CD14-positive monocyte (primary cell): ENCODE measurements at regions not wholly inside any gene's neighbourhood (a gene's known extent, or its start where the extent isn't known, plus 50 kb on each side); places are given as distances from the start of the nearest gene placed in this dataset.

Experiments used
- DNase-seq, 3 donors: peaks; one replicate each; pipeline ENCODE4 v3.0.0-alpha.2; 2011 to 2022
- H2AFZ ChIP-seq: 2 replicates; pipeline ENCODE4 v1.6.0; 2012; ENCODE audit warnings: mild to moderate bottlenecking, low read depth, low read length, inconsistent platforms; ENCODE audit not compliant: insufficient read depth, poor library complexity, severe bottlenecking
- H3K27ac ChIP-seq, 2 donors: 1 replicate in 1 of 2; 2 replicates in 1 of 2; pipeline ENCODE4 v1.5.1; 2012 to 2013; ENCODE audit warnings: low read length in 2 of 2, control low read depth in 1 of 2, inconsistent platforms in 1 of 2, low read depth in 1 of 2, mild to moderate bottlenecking in 1 of 2
- H3K27me3 ChIP-seq, 2 donors: one replicate each; pipeline versions ENCODE4 v1.6.0 to v1.6.1; 2011 to 2013; ENCODE audit warnings: low read length in 2 of 2; ENCODE audit not compliant: control insufficient read depth in 2 of 2, insufficient read depth in 2 of 2
- H3K36me3 ChIP-seq, 2 donors: replicated peaks in 1 of 2; 1 replicate in 1 of 2; 2 replicates in 1 of 2; pipeline versions ENCODE4 v1.5.1 to v1.6.1; 2012 to 2013; ENCODE audit warnings: low read length in 2 of 2, control low read depth in 1 of 2, inconsistent platforms in 1 of 2, mild to moderate bottlenecking in 1 of 2; ENCODE audit not compliant: insufficient read depth in 2 of 2, control insufficient read depth in 1 of 2
- H3K4me1 ChIP-seq, 2 donors: 1 replicate in 1 of 2; 2 replicates in 1 of 2; pipeline versions ENCODE4 v1.5.1 to v1.6.1; 2012 to 2013; ENCODE audit warnings: low read length in 2 of 2, control low read depth in 1 of 2, inconsistent platforms in 1 of 2, mild to moderate bottlenecking in 1 of 2, moderate library complexity in 1 of 2; ENCODE audit not compliant: insufficient read depth in 2 of 2, control insufficient read depth in 1 of 2
- H3K4me2 ChIP-seq: replicated peaks from 2 replicates; pipeline ENCODE3; 2012; ENCODE audit warnings: low read length, moderate library complexity, mild to moderate bottlenecking; ENCODE audit not compliant: poor library complexity, severe bottlenecking; ENCODE audit errors: extremely low read depth
- H3K4me3 ChIP-seq, 3 experiments: fragments of 200-600 bp in 1 of 3; sonication (generic) in 1 of 3; replicated peaks in 1 of 3; 1 replicate in 2 of 3; 2 replicates in 1 of 3; pipeline ENCODE4 v1.5.1; 2011 to 2013; ENCODE audit warnings: low read length in 3 of 3, mild to moderate bottlenecking in 3 of 3, control low read depth in 2 of 3, low read depth in 2 of 3, inconsistent platforms in 1 of 3, moderate library complexity in 1 of 3
- H3K79me2 ChIP-seq: 2 replicates; pipeline ENCODE4 v1.6.0; 2012; ENCODE audit warnings: mild to moderate bottlenecking, control low read depth, inconsistent platforms, low read length, moderate library complexity; ENCODE audit not compliant: insufficient read depth
- H3K9ac ChIP-seq: 2 replicates; pipeline ENCODE4 v1.6.0; 2017; ENCODE audit warnings: low read length, mild to moderate bottlenecking; ENCODE audit not compliant: insufficient read depth, poor library complexity, severe bottlenecking
- H3K9me3 ChIP-seq, 2 donors: replicated peaks in 1 of 2; 1 replicate in 1 of 2; 2 replicates in 1 of 2; pipeline versions ENCODE4 v1.5.1 to v1.6.1; 2012 to 2013; ENCODE audit warnings: low read length in 2 of 2, control low read depth in 1 of 2; ENCODE audit not compliant: control insufficient read depth in 1 of 2, insufficient read depth in 1 of 2
- H4K20me1 ChIP-seq: 2 replicates; pipeline ENCODE4 v1.6.0; 2012; ENCODE audit warnings: mild to moderate bottlenecking, low read length, control low read depth, moderate library complexity; ENCODE audit not compliant: insufficient read depth
- H3K27ac Mint-ChIP-seq, 7 donors: one replicate each; pipeline ENCODE4 v1.8.0; 2020; ENCODE audit warnings: mild to moderate bottlenecking in 7 of 7, mixed read lengths in 7 of 7, moderate library complexity in 6 of 7, inconsistent platforms in 2 of 7
- H3K27me3 Mint-ChIP-seq, 3 donors: one replicate each; pipeline ENCODE4 v1.8.0; 2021 to 2022; ENCODE audit warnings: low read depth in 3 of 3, mild to moderate bottlenecking in 3 of 3, mixed read lengths in 3 of 3, moderate library complexity in 3 of 3, inconsistent platforms in 1 of 3
- H3K36me3 Mint-ChIP-seq, 2 donors: one replicate each; pipeline ENCODE4 v1.8.0; 2020; ENCODE audit warnings: mixed read lengths in 2 of 2, inconsistent platforms in 1 of 2, mild to moderate bottlenecking in 1 of 2
- H3K4me1 Mint-ChIP-seq: one replicate; pipeline ENCODE4 v1.8.0; 2020; ENCODE audit warnings: mild to moderate bottlenecking, mixed read lengths
- H3K4me3 Mint-ChIP-seq, 2 donors: one replicate each; pipeline ENCODE4 v1.8.0; 2020; ENCODE audit warnings: mild to moderate bottlenecking in 2 of 2, mixed read lengths in 2 of 2, moderate library complexity in 1 of 2
- H3K9me3 Mint-ChIP-seq, 7 donors: one replicate each; pipeline ENCODE4 v1.8.0; 2020 to 2022; ENCODE audit warnings: mixed read lengths in 7 of 7, mild to moderate bottlenecking in 6 of 7, moderate library complexity in 6 of 7, inconsistent platforms in 2 of 7
- WGBS: methylation state at CpG from one replicate; pipeline ENCODE4 v1.1.5; 2013; ENCODE audit warnings: missing lambda C conversion rate; ENCODE audit not compliant: insufficient coverage; 5-methylcytosine and 5-hydroxymethylcytosine counted together
- intact Hi-C, 2 donors: fragments of 100-400 bp; cut with micrococcal nuclease; formaldehyde crosslinking; loops; one replicate each; pipeline versions ENCODE4 v1.15.0 to v1.15.1; 2023
- TF ChIP-seq, protein P1 (sequence below): fragments of 200-600 bp; IDR thresholded peaks from one replicate; pipeline ENCODE4 v1.8.0; 2022; ENCODE audit warnings: antibody characterized with exemption, mild to moderate bottlenecking

DNA sequence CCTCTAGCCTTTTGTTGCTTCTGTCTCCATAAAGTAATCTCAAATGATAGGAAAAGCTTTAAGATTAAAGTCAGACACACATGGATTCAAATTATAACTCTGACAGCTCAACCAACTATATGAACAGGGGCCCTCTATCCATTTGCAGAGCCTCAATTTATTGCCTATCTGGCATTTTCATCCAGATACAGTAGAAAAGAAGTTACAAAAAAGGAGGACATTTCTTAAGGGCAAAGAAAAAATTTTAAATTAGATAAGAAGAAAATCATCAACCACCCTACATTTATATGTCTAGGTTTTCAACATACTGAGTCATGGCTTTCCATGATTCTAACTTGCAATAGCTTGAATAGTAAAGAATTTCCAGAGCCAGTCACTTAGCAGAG, 567.2 kb downstream of the CAAP1 start:
- Histone ChIP-seq H4K20me1 (no peaks in the 10 kb centered on the region), H3K36me3 (no peaks in the 10 kb centered on the region), H2AFZ (no peak overlapping the region), H3K4me2 (no peak overlapping the region), H3K4me1 (no peaks in the 10 kb centered on the region), H3K4me3 (no peak overlapping the region), H3K9me3 (no peaks in the 10 kb centered on the region), H3K9ac (no peak overlapping the region), H3K79me2 (no peaks in the 10 kb centered on the region), H3K27ac (no peak overlapping the region), H3K27me3 (no peaks in the 10 kb centered on the region)
- H3K27me3 Mint-ChIP-seq, result no peaks in the 10 kb centered on the region
- TF ChIP-seq, protein P1, sequence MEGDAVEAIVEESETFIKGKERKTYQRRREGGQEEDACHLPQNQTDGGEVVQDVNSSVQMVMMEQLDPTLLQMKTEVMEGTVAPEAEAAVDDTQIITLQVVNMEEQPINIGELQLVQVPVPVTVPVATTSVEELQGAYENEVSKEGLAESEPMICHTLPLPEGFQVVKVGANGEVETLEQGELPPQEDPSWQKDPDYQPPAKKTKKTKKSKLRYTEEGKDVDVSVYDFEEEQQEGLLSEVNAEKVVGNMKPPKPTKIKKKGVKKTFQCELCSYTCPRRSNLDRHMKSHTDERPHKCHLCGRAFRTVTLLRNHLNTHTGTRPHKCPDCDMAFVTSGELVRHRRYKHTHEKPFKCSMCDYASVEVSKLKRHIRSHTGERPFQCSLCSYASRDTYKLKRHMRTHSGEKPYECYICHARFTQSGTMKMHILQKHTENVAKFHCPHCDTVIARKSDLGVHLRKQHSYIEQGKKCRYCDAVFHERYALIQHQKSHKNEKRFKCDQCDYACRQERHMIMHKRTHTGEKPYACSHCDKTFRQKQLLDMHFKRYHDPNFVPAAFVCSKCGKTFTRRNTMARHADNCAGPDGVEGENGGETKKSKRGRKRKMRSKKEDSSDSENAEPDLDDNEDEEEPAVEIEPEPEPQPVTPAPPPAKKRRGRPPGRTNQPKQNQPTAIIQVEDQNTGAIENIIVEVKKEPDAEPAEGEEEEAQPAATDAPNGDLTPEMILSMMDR, result no peak
- no peaks in the 10 kb centered on the region for H3K4me1 Mint-ChIP-seq
- no peak for DNase-seq
- intact Hi-C loops, result no loop called here
- H3K9me3 Mint-ChIP-seq, result no peaks in the 10 kb centered on the region
- no peak overlapping the region for H3K4me3 Mint-ChIP-seq
- H3K27ac Mint-ChIP-seq, result no peak overlapping the region
- no peaks in the 10 kb centered on the region for H3K36me3 Mint-ChIP-seq

DNA sequence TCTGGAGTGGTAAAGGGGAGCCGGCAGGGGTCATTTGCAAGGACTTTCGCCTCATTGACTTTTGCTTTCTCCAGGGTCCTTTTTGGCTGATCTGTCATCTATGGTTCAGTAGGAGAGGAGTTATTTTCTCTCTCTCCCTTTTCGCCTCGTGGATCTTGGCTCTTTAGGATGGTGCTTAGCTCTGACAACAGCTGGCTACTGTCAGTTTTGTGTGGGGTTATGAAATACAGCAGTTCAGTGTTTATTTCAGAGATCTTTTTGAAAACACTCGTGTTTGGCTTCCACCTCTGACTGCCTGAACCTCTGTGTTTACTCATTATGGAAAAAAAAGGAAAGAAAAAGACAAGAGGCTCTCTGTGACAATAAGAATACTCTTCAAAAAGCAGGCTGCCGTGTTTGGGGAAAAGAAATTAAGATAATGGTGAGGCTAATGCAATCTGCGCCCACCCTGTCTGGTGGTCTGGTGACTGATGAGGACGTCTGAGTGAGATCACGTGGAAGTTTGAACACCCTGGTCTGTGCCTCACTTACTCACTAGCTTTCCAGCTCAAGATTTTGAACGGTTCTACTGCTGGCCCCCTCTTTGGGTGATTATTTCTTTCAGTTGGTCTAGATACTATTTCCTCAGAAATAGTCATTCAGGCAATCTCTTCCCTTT, 567.7 kb downstream of the CAAP1 start:
- no peak for DNase-seq
- Mint-ChIP-seq H3K36me3 (no peaks in the 10 kb centered on the region), H3K9me3 (no peaks in the 10 kb centered on the region), H3K4me1 (no peaks in the 10 kb centered on the region), H3K4me3 (no peak overlapping the region), H3K27ac (no peak overlapping the region), H3K27me3 (no peaks in the 10 kb centered on the region)
- intact Hi-C loops, result no loop called here
- H3K36me3 ChIP-seq, result no peaks in the 10 kb centered on the region
- TF ChIP-seq, protein P1, result no peak
- no peak overlapping the region for H3K4me3 ChIP-seq
- H4K20me1 ChIP-seq, result no peaks in the 10 kb centered on the region
- WGBS, result 69% methylated on average over 4 of the region's 10 CpGs
- no peaks in the 10 kb centered on the region for H3K27me3 ChIP-seq
- no peaks in the 10 kb centered on the region for H3K4me1 ChIP-seq
- no peak overlapping the region for H3K9ac ChIP-seq
- no peak overlapping the region for H2AFZ ChIP-seq
- no peaks in the 10 kb centered on the region for H3K79me2 ChIP-seq
- H3K4me2 ChIP-seq, result no peak overlapping the region
- H3K9me3 ChIP-seq, result no peaks in the 10 kb centered on the region
- H3K27ac ChIP-seq, result no peak overlapping the region
